HPDE6-E6E7 (cell line): ENCODE measurements at regions not wholly inside any gene's neighbourhood (a gene's known extent, or its start where the extent isn't known, plus 50 kb on each side); places are given as distances from the start of the nearest gene placed in this dataset.
"Not testable (repeated sequence)": the region's sequence is repeated elsewhere in the genome, so short reads cannot be mapped to it uniquely, and the experiment has no call there.

ENCODE experiments used
- DNase-seq: peaks from one replicate; pipeline ENCODE4 v3.0.0; 2011; ENCODE audit warnings: missing footprints; ENCODE audit errors: extremely low spot score

DNA sequence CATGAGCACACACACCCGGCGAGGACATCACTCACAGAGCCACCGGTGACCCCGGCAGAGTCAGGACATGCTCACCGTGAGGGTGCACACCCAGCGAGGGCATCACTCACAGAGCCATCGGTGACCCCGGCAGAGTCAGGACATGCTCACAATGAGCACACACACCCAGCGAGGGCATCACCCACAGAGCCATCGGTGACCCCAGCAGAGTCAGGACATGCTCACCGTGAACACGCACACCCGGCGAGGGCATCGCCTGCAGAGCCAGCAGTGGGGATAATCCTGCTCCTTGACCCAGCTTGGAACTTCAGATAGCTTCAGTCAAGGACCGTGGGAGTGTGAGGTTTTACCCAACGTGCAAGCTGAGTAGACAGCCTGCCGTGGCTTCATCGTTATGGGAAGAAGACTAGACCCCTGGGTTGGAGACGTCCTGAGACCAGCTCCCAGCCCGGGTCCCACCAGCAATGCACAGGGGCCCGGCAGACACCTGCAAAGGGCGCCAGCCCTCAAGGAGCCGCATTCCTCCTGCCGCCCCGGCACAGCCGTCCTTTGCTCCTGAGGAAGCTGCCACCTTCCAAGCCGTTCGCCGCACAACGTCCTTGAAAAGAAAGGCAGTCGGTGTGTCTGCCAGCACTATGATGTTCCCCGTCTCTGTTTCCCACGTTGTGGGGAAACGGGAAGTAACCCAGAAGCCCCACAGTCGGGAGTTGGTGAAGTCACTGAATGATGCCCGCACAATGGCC lies 192.3 kb downstream of the DLL1 start:
- DNase-seq, result no peak

DNA sequence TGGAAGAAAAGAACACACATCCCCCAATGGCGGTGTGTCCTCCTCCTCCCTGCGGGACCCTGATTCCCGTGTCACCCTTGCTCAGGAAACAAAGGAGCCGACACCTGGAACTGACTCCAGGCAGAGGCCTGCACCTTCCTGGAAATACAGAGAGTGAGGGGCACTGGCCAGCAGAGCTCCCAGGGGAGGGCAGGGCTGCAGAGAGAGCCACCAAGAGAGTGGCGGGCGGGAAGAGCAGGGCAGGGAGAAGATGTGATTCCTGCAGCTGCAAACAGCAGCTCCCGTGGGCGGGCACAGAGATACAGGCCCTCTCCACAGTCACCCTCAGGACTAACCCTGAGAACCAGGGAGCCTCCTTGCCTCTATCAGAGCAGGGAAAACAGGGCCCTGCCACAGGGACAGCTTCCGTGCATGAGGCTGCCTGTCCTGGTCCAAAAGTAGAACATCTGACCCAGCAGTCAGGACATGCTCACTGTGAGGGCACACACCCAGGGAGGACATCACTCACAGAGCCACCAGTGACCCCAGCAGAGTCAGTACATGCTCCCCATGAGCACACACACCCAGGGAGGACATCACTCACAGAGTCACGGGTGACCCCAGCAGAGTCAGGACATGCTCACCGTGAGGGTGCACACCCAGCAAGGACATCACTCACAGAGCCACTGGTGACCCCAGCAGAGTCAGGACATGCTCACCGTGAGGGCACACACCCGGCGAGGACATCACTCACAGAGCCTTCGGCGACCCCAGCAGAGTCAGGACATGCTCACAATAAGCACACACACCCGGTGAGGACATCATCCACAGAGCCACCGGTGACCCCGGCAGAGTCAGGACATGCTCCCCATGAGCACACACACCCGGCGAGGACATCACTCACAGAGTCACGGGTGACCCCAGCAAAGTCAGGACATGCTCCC lies 193.1 kb downstream of the DLL1 start:
- DNase-seq, result no peak

DNA sequence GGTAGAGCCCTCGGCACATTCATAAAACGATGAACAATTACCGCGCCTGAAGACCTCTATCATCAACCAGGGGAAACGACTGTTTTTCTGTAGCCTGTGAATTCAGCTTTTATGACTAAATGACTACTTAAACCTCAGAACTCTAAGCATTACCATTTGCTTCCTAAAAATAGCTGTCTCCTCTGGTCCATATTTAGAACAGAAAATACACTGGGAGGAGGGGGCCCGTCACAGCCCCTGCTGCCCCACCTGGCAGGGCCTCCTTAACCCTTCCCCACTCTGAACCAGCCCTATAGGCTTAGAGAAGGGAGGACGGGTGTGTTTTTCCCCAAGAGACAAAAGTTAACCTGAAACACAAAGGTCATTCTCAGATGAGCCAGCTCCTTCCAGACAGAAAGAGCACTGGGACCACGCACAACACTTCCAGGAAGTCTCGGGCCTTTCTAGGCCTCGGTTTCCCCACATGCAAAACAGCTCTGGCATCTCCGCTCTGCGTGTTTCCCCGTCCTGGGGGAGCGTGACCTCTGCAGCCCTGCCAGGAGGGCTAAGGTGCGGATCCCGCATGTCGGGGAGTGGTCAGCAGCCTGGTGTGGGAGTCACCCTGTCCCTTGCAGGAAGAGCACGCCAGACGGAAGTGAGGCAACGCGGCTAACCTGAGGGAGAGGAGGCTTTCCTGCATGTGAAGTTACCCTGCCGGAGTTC lies 193.9 kb downstream of the DLL1 start:
- no peak for DNase-seq

DNA sequence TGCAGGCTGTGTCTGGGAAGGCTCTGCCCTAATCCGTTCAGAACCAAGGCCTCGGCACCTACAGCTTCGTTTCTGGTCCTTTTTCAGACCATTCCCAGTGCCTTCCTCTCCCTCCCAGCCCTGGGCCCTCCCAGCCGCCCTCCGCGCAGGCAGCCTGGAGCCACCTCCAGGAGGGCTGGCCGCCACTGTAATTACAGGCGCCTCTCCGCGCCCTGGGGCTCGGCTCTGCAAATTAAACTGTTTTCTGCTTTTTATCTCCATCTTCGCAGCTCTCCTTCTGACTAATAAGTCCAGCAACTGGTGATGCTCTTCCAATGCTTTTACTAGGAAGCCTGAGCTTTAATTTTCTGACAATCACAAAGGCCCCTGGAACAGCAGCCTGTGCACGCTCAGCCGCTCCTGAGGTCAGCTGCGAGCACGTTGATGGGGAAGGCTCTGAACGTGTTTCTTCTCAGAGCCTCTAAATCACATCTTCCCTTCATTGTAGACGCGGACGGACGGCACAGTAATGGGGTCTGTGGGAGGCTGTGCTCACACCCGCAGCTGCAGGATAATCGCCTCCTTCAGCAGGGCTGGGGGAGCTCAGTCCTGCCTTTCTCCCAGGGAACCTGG lies 194.6 kb downstream of the DLL1 start:
- DNase-seq, result no peak

DNA sequence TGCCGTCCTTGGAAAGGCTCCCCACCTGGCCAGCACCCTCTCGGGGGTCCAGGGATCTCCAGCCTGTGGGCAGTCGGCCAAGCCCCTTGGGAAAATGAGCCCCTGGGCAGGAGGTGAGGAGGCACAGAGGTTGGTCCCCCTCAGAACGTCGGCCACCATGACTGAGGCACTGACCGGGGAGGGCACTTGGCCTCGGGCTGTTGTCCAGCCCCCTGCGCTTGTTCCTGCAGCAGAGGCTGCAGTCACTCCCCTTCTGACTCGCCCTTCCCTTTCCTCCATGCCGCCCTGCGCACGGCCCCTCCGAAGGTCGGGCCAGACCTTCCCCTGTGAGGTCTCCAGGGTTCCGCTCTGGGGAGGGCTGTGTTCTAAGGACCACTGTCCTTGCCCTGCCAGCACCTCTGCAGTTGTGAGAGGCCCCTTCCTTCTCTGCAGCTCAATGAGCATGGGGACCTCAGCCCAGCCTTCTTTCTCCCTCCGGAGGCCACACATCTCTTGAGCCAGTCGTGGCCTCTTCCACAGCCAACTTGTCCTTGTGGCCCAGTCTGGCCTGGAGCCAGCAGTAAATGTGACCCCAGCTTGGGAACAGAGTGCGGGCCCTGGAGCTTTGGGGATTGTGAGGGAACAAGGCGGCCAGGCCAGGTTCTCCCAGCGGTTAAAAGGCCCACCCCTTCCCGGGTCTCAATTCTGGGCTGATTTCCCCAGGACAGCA lies 195.5 kb downstream of the DLL1 start:
- DNase-seq, result no peak

DNA sequence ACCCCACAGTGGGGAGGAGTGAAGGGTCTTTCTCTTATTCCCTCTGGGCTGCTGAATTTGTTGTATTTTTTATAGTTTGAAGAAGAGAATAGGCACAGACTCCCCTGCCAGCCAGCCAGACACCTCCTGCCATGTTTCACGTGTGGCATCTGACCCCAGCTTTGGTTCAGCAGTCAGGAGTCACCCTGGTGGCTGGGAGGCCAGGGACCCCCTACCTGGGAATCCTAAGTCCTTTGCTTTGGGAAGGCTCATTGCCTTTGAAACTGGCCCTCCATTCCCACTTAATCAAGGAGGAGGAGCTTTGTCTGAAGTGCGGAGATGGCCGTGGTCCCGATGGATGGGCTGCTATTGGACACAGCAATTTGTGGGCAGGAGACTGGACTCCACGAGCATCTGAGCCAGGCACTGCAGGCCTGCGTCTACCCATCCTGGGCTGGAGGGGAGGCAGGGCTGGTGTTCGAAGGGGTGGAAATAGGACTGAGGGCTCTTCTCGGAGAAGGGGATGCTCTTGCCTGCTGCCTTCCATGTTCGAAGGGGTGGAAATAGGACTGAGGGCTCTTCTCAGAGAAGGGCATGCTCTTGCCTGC lies 196.1 kb downstream of the DLL1 start:
- DNase-seq, result no peak

DNA sequence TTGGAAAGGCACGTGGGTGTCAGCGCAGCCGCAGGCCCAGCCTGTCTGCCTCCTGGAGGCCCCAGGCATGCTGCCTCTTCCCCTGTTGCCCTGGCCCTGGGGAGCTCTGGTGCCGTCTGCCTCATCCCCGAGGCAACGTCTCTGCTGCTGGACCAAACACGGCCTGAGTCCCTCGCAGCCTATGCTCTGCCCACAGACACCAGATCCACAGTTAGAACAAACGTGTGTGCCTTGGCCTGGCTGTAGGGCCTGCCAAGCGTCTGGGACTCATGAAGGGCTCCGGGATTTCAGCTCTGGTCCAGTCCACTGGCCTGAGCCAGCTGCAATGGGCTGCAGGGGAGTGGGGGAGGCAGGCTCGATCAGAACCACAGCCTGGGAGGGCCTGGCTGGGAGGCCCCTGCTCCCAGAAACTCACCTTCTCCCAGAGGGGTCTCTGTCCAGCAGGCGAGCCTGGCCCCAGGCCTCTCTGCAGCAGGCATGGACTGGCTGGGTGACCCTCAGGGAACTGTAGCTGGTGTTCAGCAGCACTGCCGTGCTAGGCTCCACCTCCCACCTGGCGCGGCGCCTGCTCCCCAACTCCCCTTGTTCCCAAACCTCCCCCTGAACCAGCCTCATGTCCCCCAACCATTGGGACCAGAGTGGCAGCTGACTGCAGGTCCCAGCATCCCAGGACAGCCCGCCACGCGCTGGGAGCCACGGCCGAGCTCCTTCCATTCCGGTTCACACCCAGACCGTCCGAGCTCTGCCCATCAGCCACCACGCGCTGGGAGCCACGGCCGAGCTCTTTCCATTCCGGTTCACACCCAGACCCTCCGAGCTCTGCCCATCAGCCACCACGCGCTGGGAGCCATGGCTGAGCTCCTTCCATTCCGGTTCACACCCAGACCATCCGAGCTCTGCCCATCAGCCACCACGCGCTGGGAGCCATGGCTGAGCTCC lies 197.0 kb downstream of the DLL1 start:
- DNase-seq, result no peak

DNA sequence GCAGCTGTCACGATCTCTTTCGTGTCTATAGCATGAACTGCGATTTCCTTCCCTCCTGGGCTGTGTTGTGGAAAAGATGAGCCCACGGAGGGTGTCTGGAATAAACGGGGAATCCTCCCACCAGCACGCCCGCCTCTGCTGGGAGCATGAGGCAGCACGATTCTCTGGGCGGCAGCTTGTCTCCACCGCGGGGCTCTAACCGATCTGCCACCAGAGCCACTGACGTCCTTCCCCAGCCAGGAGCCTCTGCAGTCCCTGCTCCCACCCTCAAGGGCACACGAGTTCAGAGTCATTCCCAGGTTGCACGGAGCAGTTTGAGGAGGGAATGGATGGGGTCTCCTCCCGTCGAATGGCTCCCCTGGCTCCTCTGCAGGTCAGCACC lies 197.6 kb downstream of the DLL1 start:
- no peak for DNase-seq

DNA sequence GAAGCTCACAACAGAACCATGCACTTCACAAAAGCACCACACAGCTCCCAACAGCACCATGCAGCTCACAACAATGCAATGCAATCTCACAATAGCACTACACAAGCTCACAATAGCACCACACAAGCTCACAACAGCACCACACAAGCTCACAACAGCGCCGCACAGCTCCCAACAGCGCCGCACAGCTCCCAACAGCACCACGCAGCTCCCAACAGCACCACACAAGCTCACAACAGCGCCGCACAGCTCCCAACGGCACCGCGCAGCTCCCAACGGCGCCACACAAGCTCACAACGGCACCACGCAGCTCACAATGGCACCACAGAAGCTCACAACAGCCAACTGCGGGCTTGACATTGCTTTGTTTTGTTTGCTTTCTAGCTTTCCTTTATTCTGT lies 198.1 kb downstream of the DLL1 start:
- DNase-seq, result no peak

DNA sequence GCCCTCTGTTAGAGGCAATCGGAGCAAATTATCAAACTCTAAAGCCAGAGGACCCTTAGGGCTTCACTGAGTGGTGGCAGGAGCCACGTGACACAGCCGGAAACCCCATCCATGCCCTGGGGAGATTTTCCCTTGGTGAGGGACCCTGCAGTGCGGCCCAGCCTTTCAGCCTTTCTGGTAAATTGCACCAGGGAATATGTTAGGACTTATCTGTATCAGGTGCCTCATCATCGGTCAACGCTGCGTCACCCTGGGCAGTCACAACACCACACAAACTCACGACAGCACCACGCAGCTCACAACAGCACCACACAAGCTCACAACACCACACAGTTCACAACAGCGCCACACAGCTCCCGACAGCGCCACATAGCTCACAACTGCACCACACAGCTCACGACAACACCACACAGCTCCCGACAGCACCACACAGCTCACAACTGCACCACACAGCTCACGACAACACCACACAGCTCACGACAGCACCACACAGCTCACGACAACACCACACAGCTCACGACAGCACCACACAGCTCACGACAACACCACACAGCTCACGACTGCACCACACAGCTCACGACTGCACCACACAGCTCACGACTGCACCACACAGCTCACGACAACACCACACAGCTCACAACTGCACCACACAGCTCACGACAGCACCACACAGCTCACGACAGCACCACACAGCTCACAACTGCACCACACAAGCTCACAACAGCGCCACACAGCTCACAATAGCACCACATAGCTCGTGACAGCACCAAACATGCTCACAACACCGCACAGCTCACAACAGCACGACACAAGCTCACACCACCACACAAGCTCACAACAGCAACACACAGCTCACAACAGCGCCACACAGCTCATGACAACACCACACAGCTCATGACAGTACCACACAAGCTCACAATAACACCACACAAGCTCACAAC lies 199.0 kb downstream of the DLL1 start:
- no peak for DNase-seq

DNA sequence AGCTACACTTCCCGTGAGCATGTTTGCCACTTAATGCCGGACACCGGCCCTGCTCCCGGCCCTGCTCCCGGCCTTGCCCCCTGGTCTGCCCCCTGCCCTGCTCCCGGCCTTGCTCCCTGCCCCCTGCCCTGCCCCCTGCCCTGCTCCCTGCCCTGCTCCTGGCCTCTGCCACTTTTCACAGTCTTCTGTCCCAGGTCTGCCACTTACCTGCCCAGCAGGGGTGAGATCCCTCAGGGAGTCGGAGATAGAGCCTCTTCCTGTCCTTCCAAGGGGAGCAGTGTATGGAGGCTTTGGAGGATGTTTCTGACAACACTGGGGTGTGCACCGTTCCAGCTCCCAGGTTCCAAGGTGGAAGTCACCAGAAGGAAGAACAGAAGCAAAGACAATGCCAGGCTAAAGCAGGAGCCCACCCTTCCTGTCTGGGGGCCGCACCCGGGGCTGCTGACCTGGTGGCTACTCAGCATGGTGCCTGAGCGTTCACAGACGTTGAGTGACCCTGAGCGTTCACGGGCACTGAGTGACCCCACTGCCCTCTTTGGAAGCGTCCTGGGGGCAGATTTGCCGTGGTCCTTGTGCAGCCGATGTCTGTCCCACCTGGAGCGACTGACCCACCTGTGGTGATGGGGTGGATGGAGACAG lies 199.8 kb downstream of the DLL1 start:
- DNase-seq, result no peak

DNA sequence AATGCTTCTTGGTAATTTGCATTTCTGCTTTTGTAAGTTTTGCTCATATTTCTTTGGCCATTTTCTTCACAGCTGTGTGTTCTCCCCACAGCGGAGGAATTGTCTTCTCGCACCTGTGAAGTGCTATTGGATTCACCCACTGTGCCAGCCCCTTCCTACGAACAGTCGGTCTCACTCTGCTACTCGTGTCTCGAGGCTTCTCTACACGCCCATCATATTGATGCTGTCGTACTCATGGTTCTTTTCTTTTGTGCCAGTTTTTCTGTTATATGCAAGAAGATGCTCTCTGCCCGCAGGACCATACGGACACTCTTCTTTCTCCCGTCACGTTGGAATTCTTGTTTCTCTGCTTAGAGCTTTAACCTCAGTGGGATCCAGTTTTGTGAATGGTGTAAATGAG lies 200.3 kb downstream of the DLL1 start:
- no peak for DNase-seq

DNA sequence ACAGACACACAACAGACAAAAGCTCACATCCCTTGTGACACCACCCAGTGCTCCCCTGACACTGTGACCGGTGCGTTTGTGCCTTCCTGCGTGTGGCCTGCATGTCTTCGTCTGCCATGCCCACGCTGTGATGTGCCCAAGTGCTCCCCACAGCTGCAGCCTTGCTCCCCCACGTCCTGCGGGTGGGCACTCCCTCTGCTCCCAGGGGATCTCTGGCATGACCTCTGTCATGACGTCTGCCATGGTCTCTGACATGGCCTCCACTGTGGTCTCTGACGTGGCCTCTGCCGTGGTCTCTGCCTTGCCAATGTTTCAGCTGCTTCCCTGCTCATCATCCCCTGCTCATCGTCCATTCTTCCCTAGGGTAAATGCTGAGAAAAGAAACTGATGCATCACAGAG lies 200.9 kb downstream of the DLL1 start:
- no peak for DNase-seq

DNA sequence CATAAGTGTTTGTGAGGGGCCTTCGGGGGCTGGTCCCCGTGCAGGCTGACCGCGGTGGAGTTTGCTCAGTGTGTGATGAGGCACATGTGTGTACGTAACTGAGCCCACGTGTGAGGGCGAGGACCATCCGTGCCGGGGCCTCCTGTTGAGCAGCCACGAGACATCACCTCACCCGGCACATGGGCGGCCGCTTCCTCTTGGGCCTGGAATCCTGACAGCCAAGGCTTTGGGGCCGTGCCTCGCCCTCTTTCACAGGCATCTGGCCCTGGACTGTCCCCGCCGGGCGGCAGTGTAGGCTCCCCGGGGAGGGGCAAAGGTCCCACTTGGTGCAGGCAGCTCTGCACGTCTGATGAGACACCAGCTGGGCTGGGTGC lies 202.3 kb downstream of the DLL1 start:
- no peak for DNase-seq

DNA sequence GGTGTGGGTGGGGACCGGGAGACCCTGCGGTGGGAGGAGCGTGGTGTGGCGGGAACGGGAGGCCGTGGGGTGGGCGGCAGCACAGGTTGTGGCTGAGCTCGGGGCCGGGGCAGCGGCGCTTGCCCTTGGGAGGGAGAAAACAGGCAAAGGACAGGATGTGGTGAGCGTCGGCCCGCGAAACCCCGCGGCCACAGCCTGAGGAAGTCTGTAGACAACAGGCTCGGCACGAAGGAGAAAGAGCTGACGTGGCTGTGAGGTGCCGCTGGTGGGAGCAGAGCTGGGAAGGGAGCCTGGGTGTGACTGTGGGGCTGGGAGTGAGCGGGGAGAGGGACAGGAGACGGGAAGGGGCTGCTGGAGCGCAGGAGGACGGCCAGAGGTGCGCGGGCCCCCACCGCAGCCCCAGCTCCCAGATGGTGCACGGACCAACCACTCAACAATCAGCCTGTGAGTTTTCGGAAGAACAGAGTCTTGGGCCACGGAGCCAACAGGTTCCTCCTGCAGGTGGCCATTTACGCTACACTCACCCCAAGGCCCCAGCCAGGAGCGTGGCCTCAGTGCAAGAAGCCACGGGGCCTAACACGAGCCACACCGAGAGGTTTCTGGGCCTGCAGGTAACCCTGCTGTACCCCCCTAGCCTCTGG lies 202.8 kb downstream of the DLL1 start:
- DNase-seq, result no peak

DNA sequence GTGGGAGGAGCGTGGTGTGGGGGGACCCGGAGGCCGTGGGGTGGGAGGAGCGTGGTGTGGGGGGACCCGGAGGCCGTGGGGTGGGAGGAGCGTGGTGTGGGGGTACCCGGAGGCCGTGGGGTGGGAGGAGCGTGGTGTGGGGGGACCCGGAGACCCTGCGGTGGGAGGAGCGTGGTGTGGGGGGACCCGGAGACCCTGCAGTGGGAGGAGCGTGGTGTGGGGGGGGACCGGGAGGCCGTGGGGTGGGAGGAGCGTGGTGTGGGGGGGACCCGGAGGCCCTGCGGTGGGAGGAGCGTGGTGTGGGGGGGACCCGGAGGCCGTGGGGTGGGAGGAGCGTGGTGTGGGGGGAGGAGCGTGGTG lies 203.5 kb downstream of the DLL1 start:
- not testable (repeated sequence) for DNase-seq

DNA sequence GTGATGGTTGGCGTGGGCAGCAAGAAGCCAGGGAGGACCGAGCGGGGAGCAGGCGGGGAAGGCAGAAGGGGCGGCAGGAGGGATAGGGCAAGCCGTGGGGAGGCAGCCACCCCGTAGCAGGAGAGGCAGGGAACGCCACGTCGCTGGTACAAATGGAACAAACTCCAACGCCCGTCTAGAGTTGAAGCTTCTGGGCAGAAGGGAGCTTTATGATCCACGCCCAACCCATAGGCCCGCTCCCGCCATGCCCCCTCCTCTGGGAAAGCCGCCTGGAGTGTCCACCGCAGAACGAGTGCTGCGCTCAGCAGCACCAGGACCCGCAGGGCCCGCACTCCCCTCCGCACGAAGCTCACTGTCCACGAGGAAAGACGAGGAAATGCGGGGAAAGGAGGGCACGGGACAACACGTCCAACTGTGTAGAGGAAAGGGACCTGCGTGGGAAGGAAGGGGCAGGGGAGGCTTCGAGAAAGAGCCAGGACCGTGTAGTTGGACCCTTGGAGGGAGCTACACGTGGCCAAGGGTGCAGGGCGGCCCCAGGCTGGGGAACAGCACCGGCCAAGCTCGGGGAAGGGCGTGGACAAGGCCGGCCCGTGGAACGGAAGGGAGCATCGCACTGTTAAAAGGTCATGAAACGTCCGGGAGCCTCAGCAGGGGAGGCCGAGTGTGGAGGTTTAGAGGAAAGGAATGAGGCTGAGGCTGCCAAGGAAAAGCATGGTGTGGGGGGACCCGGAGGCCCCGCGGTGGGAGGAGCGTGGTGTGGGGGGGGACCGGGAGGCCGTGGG lies 204.0 kb downstream of the DLL1 start:
- DNase-seq, result no peak
